HG03571 (cell line): ENCODE measurements at regions not wholly inside any gene's neighbourhood (a gene's known extent, or its start where the extent isn't known, plus 50 kb on each side); places are given as distances from the start of the nearest gene placed in this dataset.

ENCODE experiments used
- ATAC-seq: cut with Tn5 transposase; IDR thresholded peaks from one replicate; pipeline ENCODE4 v1.9.1; 2021; ENCODE audit not compliant: unreplicated experiment

GRCh38 chr17:81345228-81346089 lies 49.8 kb upstream of the BAHCC1 start:
- peak; percentile 55 for ATAC-seq
